Tibial nerve (tissue), 4 donors: ENCODE measurements at regions not wholly inside any gene's neighbourhood (a gene's known extent, or its start where the extent isn't known, plus 50 kb on each side); places are given as distances from the start of the nearest gene placed in this dataset.
"Not testable (repeated sequence)": the region's sequence is repeated elsewhere in the genome, so short reads cannot be mapped to it uniquely, and the experiment has no call there.

Experiments used
- DNase-seq, 2 donors: peaks; one replicate each; pipeline ENCODE4 v3.0.0-alpha.2; 2019; ENCODE audit warnings: low spot score in 2 of 2
- H3K27ac ChIP-seq, 4 donors: fragments of 200-600 bp; sonication (generic) in 3 of 4; one replicate each; pipeline ENCODE4 v1.5.1; 2017 to 2019; ENCODE audit warnings: mild to moderate bottlenecking in 1 of 4
- H3K27me3 ChIP-seq, 2 donors: fragments of 200-600 bp; sonication (generic) in 1 of 2; one replicate each; pipeline versions ENCODE4 v1.5.1 to v1.6.0; 2017 to 2019
- H3K36me3 ChIP-seq, 3 donors: fragments of 200-600 bp; sonication (generic); one replicate each; pipeline ENCODE4 v1.5.1; 2018 to 2019
- H3K4me1 ChIP-seq, 4 donors: fragments of 200-600 bp; sonication (generic) in 3 of 4; one replicate each; pipeline ENCODE4 v1.5.1; 2017 to 2019
- H3K4me3 ChIP-seq, 4 donors: fragments of 200-600 bp; sonication (generic) in 3 of 4; one replicate each; pipeline ENCODE4 v1.5.1; 2017 to 2019; ENCODE audit warnings: mild to moderate bottlenecking in 1 of 4, moderate library complexity in 1 of 4
- H3K9me3 ChIP-seq, 4 donors: fragments of 200-600 bp; sonication (generic) in 3 of 4; one replicate each; pipeline ENCODE4 v1.5.1; 2017 to 2019
- EP300 ChIP-seq, 2 donors: sonication (generic); formaldehyde crosslinking; IDR thresholded peaks; one replicate each; pipeline ENCODE4 v1.6.1; 2017; ENCODE audit warnings: antibody characterized with exemption in 2 of 2, mild to moderate bottlenecking in 1 of 2
- POLR2A ChIP-seq, 2 donors: fragments of 450-650 bp; IDR thresholded peaks; one replicate each; pipeline ENCODE4 v1.6.1; 2017; ENCODE audit warnings: antibody characterized with exemption in 2 of 2, mild to moderate bottlenecking in 2 of 2, moderate library complexity in 2 of 2
- WGBS, 2 donors: methylation state at CpG; one replicate each; pipeline ENCODE4 v1.1.5; 2018; 5-methylcytosine and 5-hydroxymethylcytosine counted together
- TF ChIP-seq, protein P1 (sequence below), 5 experiments: fragments of 200-600 bp in 3 of 5; fragments of 450-650 bp in 2 of 5; sonication (generic) in 3 of 5; IDR thresholded peaks; one replicate each; pipeline ENCODE4 v1.5.1; 2016 to 2019; ENCODE audit warnings: antibody characterized with exemption in 5 of 5, mild to moderate bottlenecking in 3 of 5, moderate library complexity in 2 of 5

DNA sequence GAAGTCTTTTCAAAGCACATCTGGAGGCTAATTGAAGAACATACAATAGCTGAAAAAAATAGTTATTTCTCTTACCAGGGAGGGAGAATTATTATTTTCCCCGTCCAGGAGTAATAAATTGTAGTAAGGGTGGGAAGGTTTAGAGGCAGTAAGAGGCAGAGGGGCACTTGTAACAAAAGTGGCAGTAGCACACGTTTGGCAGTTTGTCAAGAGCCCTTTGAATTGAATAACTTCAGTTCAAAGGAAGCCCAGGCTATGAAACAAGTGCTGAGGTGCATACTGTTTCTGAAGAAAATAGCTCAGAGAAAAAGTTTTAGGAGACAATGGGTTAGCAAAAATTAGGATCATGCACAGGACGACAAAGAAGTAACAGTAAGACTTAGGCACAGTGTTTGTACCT is 451.3 kb downstream of the LRRC70 start:
- Histone ChIP-seq H3K4me3 (no peak overlapping the region), H3K27me3 (no peaks in the 10 kb centered on the region), H3K9me3 (peaks cover 0 to 22% (median 2%) of the 10 kb centered on the region in 4 donors), H3K4me1 (no peaks in the 10 kb centered on the region), H3K27ac (no peak overlapping the region), H3K36me3 (no peaks in the 10 kb centered on the region)
- DNase-seq: no peak
- TF ChIP-seq EP300 (IDR thresholded peaks at IDR 0.05) (no peak), POLR2A (IDR thresholded peaks at IDR 0.05) (no peak)
- TF ChIP-seq, protein P1, sequence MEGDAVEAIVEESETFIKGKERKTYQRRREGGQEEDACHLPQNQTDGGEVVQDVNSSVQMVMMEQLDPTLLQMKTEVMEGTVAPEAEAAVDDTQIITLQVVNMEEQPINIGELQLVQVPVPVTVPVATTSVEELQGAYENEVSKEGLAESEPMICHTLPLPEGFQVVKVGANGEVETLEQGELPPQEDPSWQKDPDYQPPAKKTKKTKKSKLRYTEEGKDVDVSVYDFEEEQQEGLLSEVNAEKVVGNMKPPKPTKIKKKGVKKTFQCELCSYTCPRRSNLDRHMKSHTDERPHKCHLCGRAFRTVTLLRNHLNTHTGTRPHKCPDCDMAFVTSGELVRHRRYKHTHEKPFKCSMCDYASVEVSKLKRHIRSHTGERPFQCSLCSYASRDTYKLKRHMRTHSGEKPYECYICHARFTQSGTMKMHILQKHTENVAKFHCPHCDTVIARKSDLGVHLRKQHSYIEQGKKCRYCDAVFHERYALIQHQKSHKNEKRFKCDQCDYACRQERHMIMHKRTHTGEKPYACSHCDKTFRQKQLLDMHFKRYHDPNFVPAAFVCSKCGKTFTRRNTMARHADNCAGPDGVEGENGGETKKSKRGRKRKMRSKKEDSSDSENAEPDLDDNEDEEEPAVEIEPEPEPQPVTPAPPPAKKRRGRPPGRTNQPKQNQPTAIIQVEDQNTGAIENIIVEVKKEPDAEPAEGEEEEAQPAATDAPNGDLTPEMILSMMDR (IDR thresholded peaks at IDR 0.05): no peak
- 36 to 39% methylated on average over 3 of the region's 3 CpGs for WGBS, 2 donors

DNA sequence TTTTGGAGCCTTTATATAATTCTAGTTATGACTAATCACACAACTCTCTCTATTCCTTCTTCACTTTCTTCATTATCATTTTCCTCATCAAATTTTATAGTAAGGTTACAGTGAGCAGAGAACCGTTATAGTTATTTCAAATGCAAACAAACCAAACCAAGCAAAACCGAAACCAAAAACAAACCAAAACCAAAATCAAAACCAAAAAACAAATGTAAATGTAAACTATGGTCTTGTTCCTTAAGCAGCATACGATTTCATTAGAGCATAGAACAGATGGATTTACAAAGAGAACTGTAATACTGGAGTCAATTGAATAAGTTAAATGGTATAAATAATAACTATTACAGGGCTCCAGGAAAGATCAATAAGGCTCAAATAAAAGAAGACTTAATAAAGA is 447.1 kb downstream of the LRRC70 start:
- Histone ChIP-seq H3K27ac (no peak overlapping the region), H3K9me3 (no peaks in the 10 kb centered on the region), H3K27me3 (no peaks in the 10 kb centered on the region), H3K4me3 (no peak overlapping the region), H3K36me3 (no peaks in the 10 kb centered on the region), H3K4me1 (no peaks in the 10 kb centered on the region)
- TF ChIP-seq, protein P1 (IDR thresholded peaks at IDR 0.05): no peak
- no peak for TF ChIP-seq EP300 (IDR thresholded peaks at IDR 0.05)
- TF ChIP-seq POLR2A (IDR thresholded peaks at IDR 0.05): no peak
- WGBS, 2 donors: 65 to 73% methylated on average over 3 of the region's 3 CpGs
- no peak for DNase-seq

DNA sequence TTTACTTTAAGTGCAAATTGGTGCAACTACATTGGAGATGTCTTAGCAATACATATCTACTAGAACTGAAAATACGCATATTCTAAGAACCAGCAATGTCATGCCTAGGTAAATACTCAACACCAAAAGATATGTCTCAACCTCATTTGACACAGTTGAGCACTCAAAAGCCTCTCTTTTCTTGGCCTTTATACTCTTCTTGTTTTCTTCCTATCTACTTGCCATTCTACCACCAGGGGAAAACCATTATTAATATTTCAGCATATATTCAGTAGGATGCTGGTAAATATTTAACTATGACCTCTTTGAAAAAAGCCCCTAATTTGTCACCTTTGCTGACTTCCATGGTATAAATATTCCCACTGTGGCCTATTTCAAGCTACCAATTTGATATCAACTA is 443.8 kb downstream of the LRRC70 start:
- TF ChIP-seq, protein P1 (IDR thresholded peaks at IDR 0.05): no peak
- no peaks in the 10 kb centered on the region for H3K27me3 ChIP-seq
- peaks cover 0 to 22% (median 1%) of the 10 kb centered on the region in 4 donors for H3K9me3 ChIP-seq
- no peak overlapping the region for H3K4me3 ChIP-seq
- H3K4me1 ChIP-seq: no peaks in the 10 kb centered on the region
- no peak for DNase-seq
- H3K27ac ChIP-seq: no peak overlapping the region
- WGBS, 2 donors: 90 to 95% methylated on average over 1 of the region's 1 CpG
- no peaks in the 10 kb centered on the region for H3K36me3 ChIP-seq

DNA sequence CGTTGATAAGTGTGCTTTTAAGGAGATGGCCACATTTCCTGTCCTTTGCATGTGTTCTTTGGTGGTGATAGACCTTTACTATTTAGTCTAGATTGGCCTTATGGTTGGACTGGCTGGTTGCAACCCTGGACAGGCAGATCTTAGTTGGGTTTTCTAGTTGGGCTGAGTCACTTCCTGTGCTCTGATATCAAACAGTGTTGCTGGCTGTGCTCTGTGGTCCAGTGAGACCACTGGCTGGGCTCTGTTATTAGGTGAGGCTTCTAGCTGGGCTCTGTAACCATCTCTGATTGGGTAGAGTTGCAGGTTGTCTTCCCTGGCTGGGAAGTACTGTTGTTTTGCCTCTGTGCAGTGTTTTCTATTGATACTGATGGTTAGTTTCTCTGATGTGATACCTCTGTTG is 432.5 kb downstream of the LRRC70 start:
- DNase-seq: no peak
- H3K4me3 ChIP-seq: no peak overlapping the region
- no peak for TF ChIP-seq POLR2A (IDR thresholded peaks at IDR 0.05)
- no peak for TF ChIP-seq EP300 (IDR thresholded peaks at IDR 0.05)
- TF ChIP-seq, protein P1 (IDR thresholded peaks at IDR 0.05): no peak
- H3K27me3 ChIP-seq: no peaks in the 10 kb centered on the region
- no peaks in the 10 kb centered on the region for H3K4me1 ChIP-seq
- no peak overlapping the region for H3K27ac ChIP-seq
- peaks cover 0 to 25% (median 2%) of the 10 kb centered on the region in 4 donors for H3K9me3 ChIP-seq
- WGBS, 2 donors: 70 to 78% methylated on average over 1 of the region's 1 CpG
- H3K36me3 ChIP-seq: no peaks in the 10 kb centered on the region

DNA sequence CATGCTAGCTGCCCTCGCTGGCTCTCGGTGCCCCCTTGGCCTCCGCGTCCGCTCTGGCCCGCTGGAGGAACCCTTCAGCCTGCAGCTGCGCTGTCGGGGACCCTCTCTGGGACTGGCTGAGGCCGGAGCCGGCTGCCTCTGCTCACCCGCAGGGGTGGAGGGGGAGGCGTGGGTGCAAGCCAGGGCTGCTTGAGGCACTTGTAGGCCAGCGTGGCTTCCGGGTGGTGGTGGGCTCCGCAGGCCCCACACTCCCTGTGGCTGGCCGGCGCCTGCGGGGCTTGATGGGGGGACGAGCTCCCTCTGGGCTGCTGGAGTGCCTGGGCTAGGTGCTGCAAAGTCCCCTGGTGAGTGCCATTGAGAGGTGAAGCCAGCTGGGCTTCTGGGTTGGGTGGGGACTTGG is 429.6 kb downstream of the LRRC70 start:
- H3K9me3 ChIP-seq: peaks cover 0 to 34% (median 5%) of the 10 kb centered on the region in 4 donors
- 95% methylated on average over 19 of the region's 19 CpGs for whole genome bisulfite sequencing, 2 donors
- DNase-seq: no peak

DNA sequence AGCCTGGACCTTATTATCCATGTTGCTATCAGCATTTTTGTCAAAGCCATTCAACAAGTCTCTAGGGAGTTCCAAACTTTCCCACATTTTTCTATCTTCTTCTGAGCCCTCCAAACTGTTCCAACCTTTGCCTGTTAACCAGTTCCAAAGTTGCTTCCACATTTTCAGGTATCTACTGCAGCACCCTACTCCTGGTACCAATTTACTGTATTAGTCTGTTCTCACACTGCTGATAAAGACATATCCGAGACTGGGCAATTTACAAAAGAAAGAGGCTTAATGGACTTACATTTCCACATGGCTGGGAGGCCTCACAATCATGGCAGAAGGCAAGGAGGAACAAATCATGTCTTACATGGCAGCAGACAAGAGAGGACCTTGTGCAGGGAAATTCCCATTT is 416.2 kb downstream of the LRRC70 start:
- not testable (repeated sequence) for H3K27ac ChIP-seq, H3K27me3 ChIP-seq, H3K4me1 ChIP-seq, H3K4me3 ChIP-seq, DNase-seq, H3K36me3 ChIP-seq
- H3K9me3 ChIP-seq: peaks cover 0 to 23% (median 6%) of the 10 kb centered on the region in 4 donors
- 69 to 86% methylated on average over 1 of the region's 1 CpG for WGBS, 2 donors

More for the DNA sequence above, 429.6 kb downstream of the LRRC70 start:
- Histone ChIP-seq H3K27me3 (no peaks in the 10 kb centered on the region), H3K4me1 (no peaks in the 10 kb centered on the region), H3K4me3 (no peak overlapping the region), H3K36me3 (no peaks in the 10 kb centered on the region), H3K27ac (no peak overlapping the region)
- TF ChIP-seq, protein P1 (IDR thresholded peaks at IDR 0.05): no peak
- TF ChIP-seq EP300 (IDR thresholded peaks at IDR 0.05): no peak
- TF ChIP-seq POLR2A (IDR thresholded peaks at IDR 0.05): no peak
